Activated naive CD8-positive, alpha-beta T cell (primary cell): ENCODE measurements at regions not wholly inside any gene's neighbourhood (a gene's known extent, or its start where the extent isn't known, plus 50 kb on each side); places are given as distances from the start of the nearest gene placed in this dataset.

Experiments
- H3K27ac Mint-ChIP-seq: one replicate; pipeline ENCODE4 v1.8.0; 2021; ENCODE audit warnings: mixed read lengths
- H3K27me3 Mint-ChIP-seq: one replicate; pipeline ENCODE4 v1.8.0; 2021; ENCODE audit warnings: mixed read lengths
- H3K36me3 Mint-ChIP-seq: one replicate; pipeline ENCODE4 v1.8.0; 2021; ENCODE audit warnings: mixed read lengths
- H3K4me1 Mint-ChIP-seq: one replicate; pipeline ENCODE4 v1.8.0; 2021; ENCODE audit warnings: low read depth, mixed read lengths
- H3K4me3 Mint-ChIP-seq: one replicate; pipeline ENCODE4 v1.8.0; 2021; ENCODE audit warnings: mild to moderate bottlenecking, mixed read lengths
- H3K9me3 Mint-ChIP-seq: one replicate; pipeline ENCODE4 v1.8.0; 2021; ENCODE audit warnings: low read depth, mixed read lengths

- H3K9me3 Mint-ChIP-seq, result no peaks in the 10 kb centered on the region
- no peak overlapping the region for H3K4me3 Mint-ChIP-seq
- no peaks in the 10 kb centered on the region for H3K36me3 Mint-ChIP-seq
- no peak overlapping the region for H3K27ac Mint-ChIP-seq
- H3K4me1 Mint-ChIP-seq, result no peaks in the 10 kb centered on the region
- H3K27me3 Mint-ChIP-seq, result no peaks in the 10 kb centered on the region
These were observed 79.8 kb upstream of the ETV6 start for GRCh38 chr12:11569716-11570115.

GRCh38 chr12:11573880-11574279, 75.6 kb upstream of the ETV6 start:
- no peaks in the 10 kb centered on the region for H3K27me3 Mint-ChIP-seq
- no peaks in the 10 kb centered on the region for H3K9me3 Mint-ChIP-seq
- no peak overlapping the region for H3K27ac Mint-ChIP-seq
- H3K4me3 Mint-ChIP-seq, result no peak overlapping the region
- no peaks in the 10 kb centered on the region for H3K4me1 Mint-ChIP-seq
- H3K36me3 Mint-ChIP-seq, result no peaks in the 10 kb centered on the region

DNA sequence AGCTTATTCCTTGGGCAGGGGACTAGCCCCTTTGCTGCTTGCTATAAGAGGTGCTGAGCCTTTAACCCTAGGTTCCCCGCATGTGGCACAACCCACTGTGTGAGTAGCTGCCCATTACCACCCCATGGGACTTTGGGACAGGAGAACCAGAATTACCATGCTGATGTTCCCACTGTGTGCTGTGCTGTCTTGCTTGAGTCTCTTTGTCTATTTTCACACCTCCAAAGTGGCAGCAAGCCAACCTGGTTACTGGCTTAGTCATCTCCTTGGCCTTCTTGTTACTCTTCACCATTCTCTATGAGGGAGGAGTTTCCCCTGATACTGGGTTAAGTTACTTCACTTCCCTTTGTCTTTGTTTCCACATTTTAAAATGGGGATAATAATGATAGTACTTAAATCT, 73.4 kb upstream of the ETV6 start:
- no peak overlapping the region for H3K4me3 Mint-ChIP-seq
- no peaks in the 10 kb centered on the region for H3K9me3 Mint-ChIP-seq
- no peaks in the 10 kb centered on the region for H3K27me3 Mint-ChIP-seq
- no peak overlapping the region for H3K27ac Mint-ChIP-seq
- no peaks in the 10 kb centered on the region for H3K4me1 Mint-ChIP-seq
- H3K36me3 Mint-ChIP-seq, result no peaks in the 10 kb centered on the region

DNA sequence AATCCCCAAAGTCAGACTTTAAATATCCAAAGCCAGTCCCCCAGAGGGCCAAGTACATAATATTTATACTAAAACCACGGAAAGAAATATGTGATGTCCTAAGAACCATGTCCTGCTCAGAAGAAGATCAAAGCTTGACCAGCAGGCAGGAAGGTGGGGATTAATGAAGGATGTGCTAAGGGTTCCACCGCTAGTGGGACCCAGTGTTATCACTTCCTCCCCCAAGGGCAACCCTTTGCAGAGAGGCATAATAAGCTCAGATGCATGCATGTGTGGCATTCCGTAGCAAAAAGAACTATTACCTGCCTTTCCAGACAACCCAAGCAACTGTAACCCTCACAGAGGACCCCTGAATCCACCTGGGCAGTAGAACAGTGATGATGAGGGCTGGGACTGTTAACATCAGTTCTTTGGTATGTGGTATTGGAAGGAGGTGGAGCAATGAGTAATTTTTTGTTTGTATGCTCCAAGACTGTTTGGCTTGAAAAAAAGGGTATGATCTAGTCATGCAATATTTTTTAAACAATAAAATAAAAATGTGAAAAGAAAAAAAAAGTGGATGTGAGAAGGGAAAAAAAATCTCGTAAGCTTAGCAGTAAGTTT, 71.7 kb upstream of the ETV6 start:
- H3K4me1 Mint-ChIP-seq, result peaks cover 2% of the 10 kb centered on the region
- no peak overlapping the region for H3K4me3 Mint-ChIP-seq
- no peaks in the 10 kb centered on the region for H3K9me3 Mint-ChIP-seq
- no peaks in the 10 kb centered on the region for H3K36me3 Mint-ChIP-seq
- peaks cover 2% of the 10 kb centered on the region for H3K27me3 Mint-ChIP-seq
- no peak overlapping the region for H3K27ac Mint-ChIP-seq

DNA sequence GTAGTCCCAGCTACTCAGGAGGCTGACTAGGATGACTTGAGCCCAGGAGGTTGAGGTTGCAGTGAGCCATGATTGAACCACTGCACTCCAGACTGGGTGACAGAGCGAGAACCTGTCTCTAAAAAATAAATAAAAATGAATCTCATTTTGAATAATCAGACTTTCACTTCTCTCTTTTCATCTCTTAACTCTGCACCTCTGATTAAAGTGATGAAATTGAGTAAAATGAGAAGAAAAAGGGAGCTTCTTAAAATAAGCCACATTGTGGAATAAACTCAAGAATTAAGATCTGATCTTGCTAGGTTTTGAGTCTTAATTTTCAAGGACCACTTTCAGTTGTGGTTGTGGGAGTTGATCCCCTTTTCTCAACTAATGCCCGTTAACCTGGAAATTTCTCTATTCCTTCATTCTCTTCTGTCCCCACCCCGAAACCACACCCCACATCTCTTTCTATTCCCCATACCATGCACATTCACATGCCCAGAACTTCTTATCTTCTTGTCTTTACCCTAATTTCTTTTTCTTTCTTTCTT, 70.9 kb upstream of the ETV6 start:
- Mint-ChIP-seq H3K9me3 (no peaks in the 10 kb centered on the region), H3K27ac (no peak overlapping the region), H3K4me1 (peaks cover 2% of the 10 kb centered on the region), H3K4me3 (no peak overlapping the region), H3K36me3 (no peaks in the 10 kb centered on the region), H3K27me3 (peaks cover 2% of the 10 kb centered on the region)

GRCh38 chr12:11580125-11580751, 69.2 kb upstream of the ETV6 start:
- H3K27ac Mint-ChIP-seq, result no peak overlapping the region
- peaks cover 2% of the 10 kb centered on the region for H3K4me1 Mint-ChIP-seq
- peaks cover 2% of the 10 kb centered on the region for H3K27me3 Mint-ChIP-seq
- H3K4me3 Mint-ChIP-seq, result no peak overlapping the region
- no peaks in the 10 kb centered on the region for H3K9me3 Mint-ChIP-seq
- no peaks in the 10 kb centered on the region for H3K36me3 Mint-ChIP-seq

GRCh38 chr12:11581179-11581755, 68.2 kb upstream of the ETV6 start:
- no peaks in the 10 kb centered on the region for H3K36me3 Mint-ChIP-seq
- H3K4me3 Mint-ChIP-seq, result no peak overlapping the region
- peaks cover 2% of the 10 kb centered on the region for H3K4me1 Mint-ChIP-seq
- H3K27ac Mint-ChIP-seq, result no peak overlapping the region
- no peaks in the 10 kb centered on the region for H3K9me3 Mint-ChIP-seq
- H3K27me3 Mint-ChIP-seq, result peaks cover 2% of the 10 kb centered on the region

- Mint-ChIP-seq H3K36me3 (no peaks in the 10 kb centered on the region), H3K4me1 (peaks cover 2% of the 10 kb centered on the region), H3K27me3 (peaks cover 2% of the 10 kb centered on the region), H3K9me3 (no peaks in the 10 kb centered on the region), H3K4me3 (no peak overlapping the region), H3K27ac (no peak overlapping the region)
These were observed 65.1 kb upstream of the ETV6 start for GRCh38 chr12:11584221-11584855.

GRCh38 chr12:11592484-11592883, 57.0 kb upstream of the ETV6 start:
- H3K27ac Mint-ChIP-seq, result no peak overlapping the region
- H3K36me3 Mint-ChIP-seq, result no peaks in the 10 kb centered on the region
- H3K4me3 Mint-ChIP-seq, result no peak overlapping the region
- no peaks in the 10 kb centered on the region for H3K9me3 Mint-ChIP-seq
- no peaks in the 10 kb centered on the region for H3K27me3 Mint-ChIP-seq
- H3K4me1 Mint-ChIP-seq, result no peaks in the 10 kb centered on the region

- Mint-ChIP-seq H3K9me3 (no peaks in the 10 kb centered on the region), H3K36me3 (no peaks in the 10 kb centered on the region), H3K4me3 (no peak overlapping the region), H3K27me3 (no peaks in the 10 kb centered on the region), H3K27ac (no peak overlapping the region), H3K4me1 (no peaks in the 10 kb centered on the region)
These were observed 56.5 kb upstream of the ETV6 start for GRCh38 chr12:11593013-11593412.

DNA sequence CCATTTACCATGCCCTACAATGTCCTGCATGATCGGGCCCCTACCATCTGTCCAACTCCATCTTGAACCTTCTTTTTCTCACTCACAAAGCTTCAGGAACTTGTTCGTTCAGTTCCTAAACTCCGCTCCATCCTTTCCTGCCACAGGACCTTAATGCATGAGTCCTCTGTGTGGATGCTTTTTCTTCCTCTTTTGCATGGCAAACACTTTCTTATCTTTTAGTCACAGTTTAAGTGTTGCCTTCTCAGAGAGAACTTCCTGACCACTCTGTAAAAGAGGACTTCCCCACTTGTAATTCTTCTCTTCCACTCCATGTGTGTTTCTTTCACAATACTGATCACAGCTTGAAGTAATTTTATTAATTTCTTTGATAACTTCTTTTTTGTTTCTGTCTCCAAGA, 54.4 kb upstream of the ETV6 start:
- H3K27me3 Mint-ChIP-seq, result peaks cover 3% of the 10 kb centered on the region
- H3K36me3 Mint-ChIP-seq, result no peaks in the 10 kb centered on the region
- no peaks in the 10 kb centered on the region for H3K9me3 Mint-ChIP-seq
- no peak overlapping the region for H3K4me3 Mint-ChIP-seq
- H3K4me1 Mint-ChIP-seq, result no peaks in the 10 kb centered on the region
- H3K27ac Mint-ChIP-seq, result no peak overlapping the region

GRCh38 chr12:11596141-11596540, 53.3 kb upstream of the ETV6 start:
- H3K4me1 Mint-ChIP-seq, result peaks cover 3% of the 10 kb centered on the region
- H3K4me3 Mint-ChIP-seq, result no peak overlapping the region
- H3K27me3 Mint-ChIP-seq, result peaks cover 3% of the 10 kb centered on the region
- H3K27ac Mint-ChIP-seq, result no peak overlapping the region
- no peaks in the 10 kb centered on the region for H3K36me3 Mint-ChIP-seq
- H3K9me3 Mint-ChIP-seq, result no peaks in the 10 kb centered on the region

DNA sequence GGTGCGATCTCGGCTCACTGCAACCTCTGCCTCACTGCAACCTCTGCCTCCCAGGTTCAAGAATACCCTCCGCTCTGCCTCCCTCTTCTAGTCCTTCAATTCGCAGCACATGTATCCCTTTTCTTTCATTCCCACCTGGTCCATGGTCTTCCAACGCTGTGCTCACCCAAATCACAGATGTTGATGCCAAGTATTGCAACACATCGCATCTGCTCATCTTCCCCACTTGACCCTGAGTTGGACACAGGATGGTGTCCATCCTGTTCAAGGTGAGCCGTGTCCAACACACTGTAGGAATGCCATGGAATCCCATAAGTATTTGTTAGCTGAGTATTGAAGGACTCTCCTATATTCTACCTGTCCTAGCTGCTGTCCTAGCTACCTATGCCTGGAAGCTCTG, 50.6 kb upstream of the ETV6 start:
- Mint-ChIP-seq H3K9me3 (no peaks in the 10 kb centered on the region), H3K4me1 (peaks cover 3% of the 10 kb centered on the region), H3K36me3 (no peaks in the 10 kb centered on the region), H3K4me3 (no peak overlapping the region), H3K27me3 (peaks cover 3% of the 10 kb centered on the region), H3K27ac (no peak overlapping the region)
